ENCODE measurements at regions not wholly inside any gene's neighbourhood (a gene's known extent, or its start where the extent isn't known, plus 50 kb on each side); places are given as distances from the start of the nearest gene placed in this dataset.

GRCh38 chr1:94595658-94596057, 54.1 kb upstream of the F3 start:
- no peak for DNase-seq (ENCODE audit: low spot score)

GRCh38 chr1:94593611-94594010, 52.1 kb upstream of the F3 start:
- DNase-seq (ENCODE audit: low spot score) = no peak

- no peak for DNase-seq (ENCODE audit: low spot score)
These were observed 51.0 kb upstream of the F3 start for GRCh38 chr1:94592571-94592920.

- DNase-seq (ENCODE audit: low spot score) = no peak
These were observed 50.4 kb upstream of the F3 start for GRCh38 chr1:94591823-94592570.

Measured in umbilical cord (tissue), 1 donor.